ENCODE measurements at regions not wholly inside any gene's neighbourhood (a gene's known extent, or its start where the extent isn't known, plus 50 kb on each side); places are given as distances from the start of the nearest gene placed in this dataset.

GRCh38 chr6:88361754-88362153 is 195.6 kb upstream of the CNR1 start:
- H3K27ac Mint-ChIP-seq = no peak overlapping the region
- H3K27ac ChIP-seq (ENCODE audit: low read depth) = no peak overlapping the region
- peaks cover 13% of the 10 kb centered on the region for H3K4me1 ChIP-seq (ENCODE audit: insufficient read depth)
- no peak overlapping the region for H3K4me3 Mint-ChIP-seq
- no peak overlapping the region for H3K4me3 ChIP-seq
- no peak for DNase-seq (ENCODE audit: low spot score)
- H3K79me2 ChIP-seq (replicated peaks; ENCODE audit: insufficient read depth) = no peaks in the 10 kb centered on the region
- no peak for TF ChIP-seq ZNF462 (CRISPR knock-in tag; IDR thresholded peaks at IDR 0.05)
- no peak for TF ChIP-seq CTCF (conservative IDR thresholded peaks at IDR 0.05; ENCODE audit: low read depth in 2 of 2)
- no peak for TF ChIP-seq ZNF114 (CRISPR knock-in tag; IDR thresholded peaks at IDR 0.05)
- TF ChIP-seq EZH2phosphoT487 (IDR thresholded peaks at IDR 0.05; ENCODE audit: unreplicated experiment) = no peak
- TF ChIP-seq JUNB (IDR thresholded peaks at IDR 0.05; ENCODE audit: unreplicated experiment) = no peak
- TF ChIP-seq EZH2 (IDR thresholded peaks at IDR 0.05; ENCODE audit: low read depth, unreplicated experiment) = no peak
- TF ChIP-seq STAT1 (IDR thresholded peaks at IDR 0.05; ENCODE audit: unreplicated experiment) = no peak
- TF ChIP-seq REST (IDR thresholded peaks at IDR 0.05; ENCODE audit: unreplicated experiment) = no peak
- TF ChIP-seq POLR2AphosphoS5 (IDR thresholded peaks at IDR 0.05; ENCODE audit: low read depth) = no peak
- TF ChIP-seq ZNF331 (CRISPR knock-in tag; IDR thresholded peaks at IDR 0.05; ENCODE audit: low read depth) = no peak
- no peak for TF ChIP-seq ETS1 (IDR thresholded peaks at IDR 0.05)
- no peak for TF ChIP-seq NANOG (IDR thresholded peaks at IDR 0.05; ENCODE audit: borderline replicate concordance)
- no peak for TF ChIP-seq CREB1 (CRISPR knock-in tag; IDR thresholded peaks at IDR 0.05; ENCODE audit: low read depth)
- H3K9me3 Mint-ChIP-seq = no peaks in the 10 kb centered on the region; the same call in 2 of the 3 replicates
- no peaks in the 10 kb centered on the region for H3K36me3 ChIP-seq (ENCODE audit: insufficient read depth)
- 0 out of 2 replicates have a peak overlapping the region, but pooled peaks have one; percentile 57 for H3K4me2 ChIP-seq
- H3K27me3 ChIP-seq (ENCODE audit: insufficient read depth) = no peaks in the 10 kb centered on the region
- H3K9me2 ChIP-seq (ENCODE audit: insufficient read depth) = peaks cover 13% of the 10 kb centered on the region; the same call in 1 of the 2 replicates
- ATAC-seq = no peak
- H3K27me3 Mint-ChIP-seq (ENCODE audit: insufficient read depth, low read depth, poor library complexity) = no peaks in the 10 kb centered on the region
- H3K4me1 Mint-ChIP-seq = peaks cover 4% of the 10 kb centered on the region; the same call in 1 of the 3 replicates
- peak overlapping the region; percentile 94; the same call in 1 of the 2 replicates for H2AFZ ChIP-seq
- H3K36me3 Mint-ChIP-seq (ENCODE audit: low read depth) = no peaks in the 10 kb centered on the region
- H3F3A ChIP-seq (replicated peaks; ENCODE audit: low read depth) = no peaks in the 10 kb centered on the region
- H4K20me1 ChIP-seq (replicated peaks; ENCODE audit: insufficient read depth) = no peaks in the 10 kb centered on the region
